ENCODE measurements at regions not wholly inside any gene's neighbourhood (a gene's known extent, or its start where the extent isn't known, plus 50 kb on each side); places are given as distances from the start of the nearest gene placed in this dataset.

- Mint-ChIP-seq H3K36me3 (ENCODE audit: insufficient read depth, unreplicated experiment) (no peaks in the 10 kb centered on the region), H3K27me3 (ENCODE audit: insufficient read depth, unreplicated experiment) (no peaks in the 10 kb centered on the region), H3K4me1 (ENCODE audit: insufficient read depth, unreplicated experiment) (peaks cover 25% of the 10 kb centered on the region), H3K9me3 (ENCODE audit: unreplicated experiment) (no peaks in the 10 kb centered on the region), H3K27ac (ENCODE audit: low read depth, unreplicated experiment) (no peak overlapping the region), H3K4me3 (ENCODE audit: unreplicated experiment) (no peak overlapping the region)
- no TSS peak for BruUV-seq (replicated peaks)
- ChIA-PET CTCF (no interaction called here), POLR2A (interaction anchor here (1.0 to 1.6 kb wide), 2 partner anchors 11 to 64 kb away, joined by 3 to 4 read pairs; no protein-coding TSS in a partner anchor)
- TF ChIP-seq CTCF (IDR thresholded peaks at IDR 0.05; ENCODE audit: unreplicated experiment), result no peak
- intact Hi-C loops (cut with micrococcal nuclease), result no loop called here
- DNase-seq (ENCODE audit: unreplicated experiment), result no peak
Observed at GRCh38 chr1:234768171-234768568, 158.2 kb upstream of the IRF2BP2 start.

- H3K4me3 Mint-ChIP-seq (ENCODE audit: unreplicated experiment), result no peak overlapping the region
- intact Hi-C loops (cut with micrococcal nuclease), result no loop called here
- no peak for TF ChIP-seq CTCF (IDR thresholded peaks at IDR 0.05; ENCODE audit: unreplicated experiment)
- no peak for DNase-seq (ENCODE audit: unreplicated experiment)
- no TSS peak for BruUV-seq (replicated peaks)
- H3K36me3 Mint-ChIP-seq (ENCODE audit: insufficient read depth, unreplicated experiment), result no peaks in the 10 kb centered on the region
- ChIA-PET CTCF (no interaction called here), POLR2A (interaction anchor here (1.0 kb wide), 1 partner anchor 9 kb away, joined by 3 read pairs; no protein-coding TSS in a partner anchor)
- H3K27me3 Mint-ChIP-seq (ENCODE audit: insufficient read depth, unreplicated experiment), result no peaks in the 10 kb centered on the region
- peaks cover 5% of the 10 kb centered on the region for H3K4me1 Mint-ChIP-seq (ENCODE audit: insufficient read depth, unreplicated experiment)
- H3K9me3 Mint-ChIP-seq (ENCODE audit: unreplicated experiment), result no peaks in the 10 kb centered on the region
- H3K27ac Mint-ChIP-seq (ENCODE audit: low read depth, unreplicated experiment), result no peak overlapping the region
Observed at GRCh38 chr1:234765672-234766071, 155.7 kb upstream of the IRF2BP2 start.

GRCh38 chr1:234765181-234765580, 155.2 kb upstream of the IRF2BP2 start:
- no peak for DNase-seq (ENCODE audit: unreplicated experiment)
- no peaks in the 10 kb centered on the region for H3K9me3 Mint-ChIP-seq (ENCODE audit: unreplicated experiment)
- intact Hi-C loops (cut with micrococcal nuclease), result no loop called here
- BruUV-seq (replicated peaks), result no TSS peak
- ChIA-PET POLR2A (no interaction called here), CTCF (no interaction called here)
- no peaks in the 10 kb centered on the region for H3K27me3 Mint-ChIP-seq (ENCODE audit: insufficient read depth, unreplicated experiment)
- TF ChIP-seq CTCF (IDR thresholded peaks at IDR 0.05; ENCODE audit: unreplicated experiment), result no peak
- H3K27ac Mint-ChIP-seq (ENCODE audit: low read depth, unreplicated experiment), result no peak overlapping the region
- no peak overlapping the region for H3K4me3 Mint-ChIP-seq (ENCODE audit: unreplicated experiment)
- peaks cover 5% of the 10 kb centered on the region for H3K4me1 Mint-ChIP-seq (ENCODE audit: insufficient read depth, unreplicated experiment)
- H3K36me3 Mint-ChIP-seq (ENCODE audit: insufficient read depth, unreplicated experiment), result no peaks in the 10 kb centered on the region

- no peaks in the 10 kb centered on the region for H3K27me3 Mint-ChIP-seq (ENCODE audit: insufficient read depth, unreplicated experiment)
- TF ChIP-seq CTCF (IDR thresholded peaks at IDR 0.05; ENCODE audit: unreplicated experiment), result no peak
- no TSS peak for BruUV-seq (replicated peaks)
- H3K9me3 Mint-ChIP-seq (ENCODE audit: unreplicated experiment), result no peaks in the 10 kb centered on the region
- no peaks in the 10 kb centered on the region for H3K36me3 Mint-ChIP-seq (ENCODE audit: insufficient read depth, unreplicated experiment)
- no peaks in the 10 kb centered on the region for H3K4me1 Mint-ChIP-seq (ENCODE audit: insufficient read depth, unreplicated experiment)
- CTCF ChIA-PET, result no interaction called here
- intact Hi-C loops (cut with micrococcal nuclease), result no loop called here
- no peak for DNase-seq (ENCODE audit: unreplicated experiment)
- POLR2A ChIA-PET, result interaction anchor here (1.2 kb wide), 1 partner anchor 11 kb away, joined by 3 read pairs; no protein-coding TSS in a partner anchor
- H3K4me3 Mint-ChIP-seq (ENCODE audit: unreplicated experiment), result no peak overlapping the region
- H3K27ac Mint-ChIP-seq (ENCODE audit: low read depth, unreplicated experiment), result no peak overlapping the region
Observed at GRCh38 chr1:234763910-234764309, 153.9 kb upstream of the IRF2BP2 start.
